Fibroblast of lung (primary cell): ENCODE measurements at regions not wholly inside any gene's neighbourhood (a gene's known extent, or its start where the extent isn't known, plus 50 kb on each side); places are given as distances from the start of the nearest gene placed in this dataset.

Experiments
- DNase-seq, 2 donors: peaks; one replicate each; pipeline versions ENCODE4 v3.0.0 to v3.0.0-alpha.2; 2010; ENCODE audit warnings: low read depth in 2 of 2
- H2AFZ ChIP-seq: 2 replicates; pipeline ENCODE4 v1.5.1; 2012; ENCODE audit warnings: low read length, control low read depth, inconsistent platforms
- H3K27ac ChIP-seq: 2 replicates; pipeline ENCODE4 v1.5.1; 2011; ENCODE audit warnings: low read length, control low read depth; ENCODE audit not compliant: insufficient read depth
- H3K27me3 ChIP-seq: 2 replicates; pipeline ENCODE4 v1.5.1; 2011; ENCODE audit warnings: mild to moderate bottlenecking, low read length; ENCODE audit not compliant: control insufficient read depth, insufficient read depth
- H3K36me3 ChIP-seq: 2 replicates; pipeline ENCODE4 v1.5.1; 2011; ENCODE audit warnings: low read length; ENCODE audit not compliant: control insufficient read depth, insufficient read depth
- H3K4me1 ChIP-seq: 2 replicates; pipeline ENCODE4 v1.5.1; 2011; ENCODE audit warnings: low read length; ENCODE audit not compliant: control insufficient read depth, insufficient read depth; ENCODE audit errors: extremely low read depth
- H3K4me2 ChIP-seq: 2 replicates; pipeline ENCODE4 v1.5.1; 2011; ENCODE audit warnings: low read length, control low read depth; ENCODE audit not compliant: insufficient read depth; ENCODE audit errors: extremely low read depth
- H3K4me3 ChIP-seq, 4 experiments: fragments of 200-600 bp in 1 of 4; sonication (generic) in 1 of 4; replicated peaks in 1 of 4; 2 replicates each; pipeline ENCODE4 v1.5.1; 2011 to 2016; ENCODE audit warnings: low read length in 4 of 4, low read depth in 3 of 4, mild to moderate bottlenecking in 3 of 4, control low read depth in 2 of 4, inconsistent platforms in 1 of 4, mixed read lengths in 1 of 4; ENCODE audit not compliant: insufficient read depth in 1 of 4; ENCODE audit errors: control extremely low read depth in 1 of 4
- H3K79me2 ChIP-seq: 2 replicates; pipeline ENCODE4 v1.5.1; 2012; ENCODE audit warnings: mild to moderate bottlenecking, low read length, inconsistent platforms; ENCODE audit not compliant: control insufficient read depth, insufficient read depth
- H3K9ac ChIP-seq: 2 replicates; pipeline ENCODE4 v1.5.1; 2011; ENCODE audit warnings: mild to moderate bottlenecking, low read length, control low read depth; ENCODE audit not compliant: insufficient read depth
- H3K9me3 ChIP-seq: 2 replicates; pipeline ENCODE4 v1.5.1; 2012; ENCODE audit warnings: low read depth, low read length; ENCODE audit not compliant: control insufficient read depth, insufficient read depth
- H4K20me1 ChIP-seq: 2 replicates; pipeline ENCODE4 v1.5.1; 2011; ENCODE audit warnings: low read length; ENCODE audit not compliant: control insufficient read depth, insufficient read depth; ENCODE audit errors: extremely low read depth
- CTCF ChIP-seq, 2 donors: IDR thresholded peaks in 1 of 2; conservative IDR thresholded peaks in 1 of 2; 1 replicate in 1 of 2; 2 replicates in 1 of 2; pipeline ENCODE4 v1.5.1; 2011 to 2012; ENCODE audit warnings: low read length in 2 of 2, control low read depth in 1 of 2, inconsistent platforms in 1 of 2, low read depth in 1 of 2, mild to moderate bottlenecking in 1 of 2
- EZH2 ChIP-seq: IDR thresholded peaks from 2 replicates; pipeline ENCODE4 v1.5.1; 2012; ENCODE audit warnings: low read length, control low read depth, mild to moderate bottlenecking; ENCODE audit errors: missing control alignments

GRCh38 chr2:120901201-120901600 is 165.5 kb downstream of the GLI2 start:
- Histone ChIP-seq H3K9ac (no peak overlapping the region), H3K4me1 (peaks cover 9% of the 10 kb centered on the region), H2AFZ (no peak overlapping the region), H3K9me3 (no peaks in the 10 kb centered on the region), H3K79me2 (no peaks in the 10 kb centered on the region), H3K4me3 (no peak overlapping the region), H3K4me2 (no peak overlapping the region), H3K27me3 (no peaks in the 10 kb centered on the region), H4K20me1 (no peaks in the 10 kb centered on the region), H3K36me3 (no peaks in the 10 kb centered on the region), H3K27ac (no peak overlapping the region)
- DNase-seq: no peak
- TF ChIP-seq EZH2 (no peak), CTCF (conservative IDR thresholded peaks at IDR 0.05 in 1 of 2, IDR thresholded peaks at IDR 0.05 in 1 of 2; ENCODE audit: low read depth in 1 of 2, low read length in 2 of 2) (no peak)

- no peak overlapping the region for H3K27ac ChIP-seq
- H3K36me3 ChIP-seq: no peaks in the 10 kb centered on the region
These were observed 166.9 kb downstream of the GLI2 start for GRCh38 chr2:120902592-120902991.

GRCh38 chr2:120904379-120904778 is 168.7 kb downstream of the GLI2 start:
- H3K4me3 ChIP-seq: no peak overlapping the region
- no peaks in the 10 kb centered on the region for H4K20me1 ChIP-seq
- H2AFZ ChIP-seq: no peak overlapping the region
- peaks cover 9% of the 10 kb centered on the region for H3K4me1 ChIP-seq
- no peaks in the 10 kb centered on the region for H3K36me3 ChIP-seq
- H3K4me2 ChIP-seq: no peak overlapping the region
- H3K9me3 ChIP-seq: no peaks in the 10 kb centered on the region
- no peak overlapping the region for H3K27ac ChIP-seq
- H3K9ac ChIP-seq: no peak overlapping the region
- no peak for DNase-seq
- H3K79me2 ChIP-seq: no peaks in the 10 kb centered on the region
- no peak for TF ChIP-seq EZH2
- no peak for TF ChIP-seq CTCF (conservative IDR thresholded peaks at IDR 0.05 in 1 of 2, IDR thresholded peaks at IDR 0.05 in 1 of 2; ENCODE audit: low read depth in 1 of 2, low read length in 2 of 2)
- no peaks in the 10 kb centered on the region for H3K27me3 ChIP-seq

More at GRCh38 chr2:120902592-120902991, 166.9 kb downstream of the GLI2 start:
- no peaks in the 10 kb centered on the region for H4K20me1 ChIP-seq
- no peaks in the 10 kb centered on the region for H3K79me2 ChIP-seq
- no peak for DNase-seq
- no peak overlapping the region for H3K9ac ChIP-seq
- H3K9me3 ChIP-seq: no peaks in the 10 kb centered on the region
- H3K27me3 ChIP-seq: no peaks in the 10 kb centered on the region
- peaks cover 9% of the 10 kb centered on the region for H3K4me1 ChIP-seq
- TF ChIP-seq CTCF (conservative IDR thresholded peaks at IDR 0.05 in 1 of 2, IDR thresholded peaks at IDR 0.05 in 1 of 2; ENCODE audit: low read depth in 1 of 2, low read length in 2 of 2) (no peak), EZH2 (no peak)
- H3K4me3 ChIP-seq: no peak overlapping the region
- no peak overlapping the region for H3K4me2 ChIP-seq
- H2AFZ ChIP-seq: no peak overlapping the region
